ENCODE measurements at regions not wholly inside any gene's neighbourhood (a gene's known extent, or its start where the extent isn't known, plus 50 kb on each side); places are given as distances from the start of the nearest gene placed in this dataset.

DNA sequence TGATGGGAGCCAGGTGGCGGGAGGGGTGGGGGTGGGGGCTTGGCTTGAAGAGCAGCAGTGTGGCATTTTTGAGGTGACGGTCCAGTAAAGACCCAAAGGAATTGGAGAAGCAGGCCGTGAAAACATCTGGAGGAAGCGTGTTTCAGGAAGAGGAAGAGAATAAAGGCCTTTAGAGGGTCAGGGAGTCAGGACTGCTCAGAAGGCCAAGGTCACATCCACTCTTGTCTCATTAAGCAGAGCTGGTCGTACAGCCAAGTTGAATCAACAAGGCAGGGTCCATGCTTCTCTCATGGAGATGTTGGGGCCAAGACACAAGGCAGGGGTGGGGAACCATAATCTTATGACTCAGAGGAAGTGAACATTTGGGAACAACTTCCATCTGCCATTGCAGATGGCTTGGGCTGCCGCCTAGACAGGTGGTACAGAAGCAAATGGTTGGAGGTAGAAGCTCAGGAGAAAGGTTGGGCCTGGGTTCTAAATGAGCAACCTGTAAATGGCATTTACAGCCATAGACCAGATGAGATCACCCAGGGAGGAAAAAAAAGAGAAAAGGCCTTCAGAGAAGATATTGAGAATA is 179.6 kb downstream of the TTLL2 start:
- Histone ChIP-seq H3K9me1 (ENCODE audit: control insufficient read depth, insufficient read depth, low read length) (no peaks in the 10 kb centered on the region), H3K4me1 (replicated peaks in 1 of 2; ENCODE audit: control insufficient read depth in 2 of 2, insufficient read depth in 2 of 2, low read length in 2 of 2) (0 out of 5 replicates have a peak, but pooled peaks cover 0 to 2% of the 10 kb centered on the region in 2 experiments), H3K9ac (ENCODE audit: insufficient read depth in 1 of 2, low read depth in 2 of 2, low read length in 2 of 2) (no peak overlapping the region), H3K27me3 (ENCODE audit: control insufficient read depth in 2 of 2, insufficient read depth in 2 of 2, low read length in 2 of 2) (peaks cover 27 to 75% of the 10 kb centered on the region in 2 experiments), H3K27ac (ENCODE audit: extremely low read depth, low read depth, low read length) (no peak overlapping the region), H3K4me3 (no peak overlapping the region), H3K9me3 (replicated peaks; ENCODE audit: control insufficient read depth, insufficient read depth, low read depth, low read length) (no peaks in the 10 kb centered on the region), H4K20me1 (replicated peaks; ENCODE audit: control insufficient read depth, insufficient read depth, low read length) (no peaks in the 10 kb centered on the region; the same call in 1 of the 2 replicates), H3K79me2 (ENCODE audit: control insufficient read depth, insufficient read depth, low read length) (no peaks in the 10 kb centered on the region), H2AFZ (ENCODE audit: low read depth, low read length) (no peak overlapping the region), H3K36me3 (ENCODE audit: control insufficient read depth, insufficient read depth, low read length) (no peaks in the 10 kb centered on the region), H3K4me2 (ENCODE audit: insufficient read depth, low read length) (no peak overlapping the region)
- ChIA-PET POLR2A (interaction anchor here (0.6 to 1.7 kb wide), 2 partner anchors 8 to 274 kb away, joined by 3 to 4 read pairs; no protein-coding TSS in a partner anchor), CTCF (ENCODE audit: low intra/inter-chr PET ratio) (no interaction called here)
- no peak for ATAC-seq
- no TSS peak for BruUV-seq (replicated peaks)
- WGBS (ENCODE audit: insufficient coverage, low coverage, missing lambda C conversion rate) = 2% methylated on average over 5 of the region's 6 CpGs
- no peak for FAIRE-seq
- DNase-seq (ENCODE audit: extremely low read depth in 1 of 4, low spot score in 3 of 4) = no peak
- in situ Hi-C loops (cut with MboI) (no loop called here), intact Hi-C loops (cut with micrococcal nuclease) (no loop called here)
- TF ChIP-seq, protein P1, sequence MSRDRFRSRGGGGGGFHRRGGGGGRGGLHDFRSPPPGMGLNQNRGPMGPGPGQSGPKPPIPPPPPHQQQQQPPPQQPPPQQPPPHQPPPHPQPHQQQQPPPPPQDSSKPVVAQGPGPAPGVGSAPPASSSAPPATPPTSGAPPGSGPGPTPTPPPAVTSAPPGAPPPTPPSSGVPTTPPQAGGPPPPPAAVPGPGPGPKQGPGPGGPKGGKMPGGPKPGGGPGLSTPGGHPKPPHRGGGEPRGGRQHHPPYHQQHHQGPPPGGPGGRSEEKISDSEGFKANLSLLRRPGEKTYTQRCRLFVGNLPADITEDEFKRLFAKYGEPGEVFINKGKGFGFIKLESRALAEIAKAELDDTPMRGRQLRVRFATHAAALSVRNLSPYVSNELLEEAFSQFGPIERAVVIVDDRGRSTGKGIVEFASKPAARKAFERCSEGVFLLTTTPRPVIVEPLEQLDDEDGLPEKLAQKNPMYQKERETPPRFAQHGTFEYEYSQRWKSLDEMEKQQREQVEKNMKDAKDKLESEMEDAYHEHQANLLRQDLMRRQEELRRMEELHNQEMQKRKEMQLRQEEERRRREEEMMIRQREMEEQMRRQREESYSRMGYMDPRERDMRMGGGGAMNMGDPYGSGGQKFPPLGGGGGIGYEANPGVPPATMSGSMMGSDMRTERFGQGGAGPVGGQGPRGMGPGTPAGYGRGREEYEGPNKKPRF (IDR thresholded peaks at IDR 0.05; ENCODE audit: low read depth, low read length) = no peak
- TF ChIP-seq DNMT1 (IDR thresholded peaks at IDR 0.05) (no peak), TAF7 (tag; IDR thresholded peaks at IDR 0.05) (no peak), DIDO1 (tag; IDR thresholded peaks at IDR 0.05; ENCODE audit: low read depth) (no peak), ZNF165 (CRISPR knock-in tag; IDR thresholded peaks at IDR 0.05; ENCODE audit: borderline replicate concordance) (no peak), MCM7 (IDR thresholded peaks at IDR 0.05) (no peak), HDAC1 (IDR thresholded peaks at IDR 0.05) (no peak)
- TF ChIP-seq, protein P2, sequence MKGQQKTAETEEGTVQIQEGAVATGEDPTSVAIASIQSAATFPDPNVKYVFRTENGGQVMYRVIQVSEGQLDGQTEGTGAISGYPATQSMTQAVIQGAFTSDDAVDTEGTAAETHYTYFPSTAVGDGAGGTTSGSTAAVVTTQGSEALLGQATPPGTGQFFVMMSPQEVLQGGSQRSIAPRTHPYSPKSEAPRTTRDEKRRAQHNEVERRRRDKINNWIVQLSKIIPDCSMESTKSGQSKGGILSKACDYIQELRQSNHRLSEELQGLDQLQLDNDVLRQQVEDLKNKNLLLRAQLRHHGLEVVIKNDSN (CRISPR knock-in tag; IDR thresholded peaks at IDR 0.05) = no peak
- TF ChIP-seq, protein P3, sequence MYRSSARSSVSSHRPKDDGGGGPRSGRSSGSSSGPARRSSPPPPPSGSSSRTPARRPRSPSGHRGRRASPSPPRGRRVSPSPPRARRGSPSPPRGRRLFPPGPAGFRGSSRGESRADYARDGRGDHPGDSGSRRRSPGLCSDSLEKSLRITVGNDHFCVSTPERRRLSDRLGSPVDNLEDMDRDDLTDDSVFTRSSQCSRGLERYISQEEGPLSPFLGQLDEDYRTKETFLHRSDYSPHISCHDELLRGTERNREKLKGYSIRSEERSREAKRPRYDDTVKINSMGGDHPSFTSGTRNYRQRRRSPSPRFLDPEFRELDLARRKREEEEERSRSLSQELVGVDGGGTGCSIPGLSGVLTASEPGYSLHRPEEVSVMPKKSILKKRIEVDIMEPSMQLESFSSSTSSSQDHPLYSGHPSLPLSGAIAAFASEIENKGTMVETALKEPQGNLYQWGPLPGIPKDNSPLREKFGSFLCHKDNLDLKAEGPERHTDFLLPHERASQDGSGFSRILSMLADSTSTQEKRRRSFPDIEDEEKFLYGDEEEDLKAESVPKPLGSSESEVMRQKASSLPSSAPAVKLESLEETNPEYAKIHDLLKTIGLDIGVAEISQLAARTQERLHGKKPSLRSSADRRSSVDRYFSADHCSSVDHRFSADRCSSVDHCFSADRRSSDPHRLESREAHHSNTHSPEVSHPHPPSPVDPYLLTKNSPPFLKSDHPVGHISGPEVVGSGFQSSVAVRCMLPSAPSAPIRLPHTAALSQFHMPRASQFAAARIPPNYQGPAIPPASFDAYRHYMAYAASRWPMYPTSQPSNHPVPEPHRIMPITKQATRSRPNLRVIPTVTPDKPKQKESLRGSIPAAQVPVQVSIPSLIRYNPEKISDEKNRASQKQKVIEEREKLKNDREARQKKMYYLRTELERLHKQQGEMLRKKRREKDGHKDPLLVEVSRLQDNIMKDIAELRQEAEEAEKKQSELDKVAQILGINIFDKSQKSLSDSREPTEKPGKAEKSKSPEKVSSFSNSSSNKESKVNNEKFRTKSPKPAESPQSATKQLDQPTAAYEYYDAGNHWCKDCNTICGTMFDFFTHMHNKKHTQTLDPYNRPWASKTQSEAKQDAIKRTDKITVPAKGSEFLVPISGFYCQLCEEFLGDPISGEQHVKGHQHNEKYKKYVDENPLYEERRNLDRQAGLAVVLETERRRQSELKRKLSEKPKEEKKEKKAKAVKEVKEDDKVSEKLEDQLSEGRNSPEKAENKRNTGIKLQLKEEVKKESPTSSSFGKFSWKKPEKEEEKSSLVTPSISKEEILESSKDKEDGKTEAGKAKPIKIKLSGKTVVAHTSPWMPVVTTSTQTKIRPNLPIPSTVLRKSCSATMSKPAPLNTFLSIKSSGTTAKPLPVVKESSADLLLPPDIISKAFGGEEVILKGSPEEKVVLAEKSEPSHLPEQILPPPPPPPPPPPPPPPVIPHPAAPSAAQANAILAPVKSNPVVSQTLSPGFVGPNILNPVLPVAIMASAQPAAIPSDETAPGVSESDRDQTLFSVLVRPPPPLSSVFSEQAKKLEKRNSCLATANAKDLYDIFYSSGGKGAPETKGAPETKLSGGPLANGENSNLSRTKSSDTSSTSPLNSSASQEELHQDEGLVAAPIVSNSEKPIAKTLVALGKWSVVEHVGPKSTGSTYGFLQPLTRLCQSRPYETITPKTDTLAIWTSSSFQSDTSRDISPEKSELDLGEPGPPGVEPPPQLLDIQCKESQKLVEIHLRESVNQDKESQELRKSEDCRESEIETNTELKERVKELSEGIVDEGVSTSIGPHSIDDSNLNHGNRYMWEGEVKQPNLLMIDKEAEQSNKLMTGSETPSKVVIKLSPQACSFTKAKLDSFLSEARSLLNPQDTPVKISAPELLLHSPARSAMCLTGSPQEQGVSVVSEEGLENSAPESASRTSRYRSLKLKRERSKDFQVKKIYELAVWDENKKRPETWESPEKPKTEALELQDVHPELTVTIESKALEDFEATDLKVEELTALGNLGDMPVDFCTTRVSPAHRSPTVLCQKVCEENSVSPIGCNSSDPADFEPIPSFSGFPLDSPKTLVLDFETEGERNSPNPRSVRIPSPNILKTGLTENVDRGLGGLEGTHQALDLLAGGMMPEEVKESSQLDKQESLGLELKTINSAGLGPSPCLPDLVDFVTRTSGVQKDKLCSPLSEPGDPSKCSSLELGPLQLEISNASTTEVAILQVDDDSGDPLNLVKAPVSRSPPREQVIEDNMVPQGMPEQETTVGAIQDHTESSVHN (IDR thresholded peaks at IDR 0.05; ENCODE audit: borderline replicate concordance in 1 of 2, low read depth in 1 of 2) = no peak
- TF ChIP-seq, protein P4, sequence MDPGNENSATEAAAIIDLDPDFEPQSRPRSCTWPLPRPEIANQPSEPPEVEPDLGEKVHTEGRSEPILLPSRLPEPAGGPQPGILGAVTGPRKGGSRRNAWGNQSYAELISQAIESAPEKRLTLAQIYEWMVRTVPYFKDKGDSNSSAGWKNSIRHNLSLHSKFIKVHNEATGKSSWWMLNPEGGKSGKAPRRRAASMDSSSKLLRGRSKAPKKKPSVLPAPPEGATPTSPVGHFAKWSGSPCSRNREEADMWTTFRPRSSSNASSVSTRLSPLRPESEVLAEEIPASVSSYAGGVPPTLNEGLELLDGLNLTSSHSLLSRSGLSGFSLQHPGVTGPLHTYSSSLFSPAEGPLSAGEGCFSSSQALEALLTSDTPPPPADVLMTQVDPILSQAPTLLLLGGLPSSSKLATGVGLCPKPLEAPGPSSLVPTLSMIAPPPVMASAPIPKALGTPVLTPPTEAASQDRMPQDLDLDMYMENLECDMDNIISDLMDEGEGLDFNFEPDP (CRISPR knock-in tag; IDR thresholded peaks at IDR 0.05) = no peak
